GM19099 (cell line): ENCODE measurements at regions not wholly inside any gene's neighbourhood (a gene's known extent, or its start where the extent isn't known, plus 50 kb on each side); places are given as distances from the start of the nearest gene placed in this dataset.

Experiments used
- POLR2A ChIP-seq: IDR thresholded peaks from 3 replicates; pipeline ENCODE4 v1.6.1; 2011; ENCODE audit warnings: low read depth; ENCODE audit not compliant: insufficient read length; ENCODE audit errors: extremely low read depth

- no peak for TF ChIP-seq POLR2A
These were observed 213.4 kb downstream of the PALM2AKAP2 start for GRCh38 chr9:109993250-109993978.

GRCh38 chr9:109994141-109994540, 213.8 kb downstream of the C9orf152 start:
- TF ChIP-seq POLR2A, result no peak

- no peak for TF ChIP-seq POLR2A
These were observed 210.9 kb downstream of the C9orf152 start for GRCh38 chr9:109996936-109997580.

GRCh38 chr9:109997682-109998081, 210.3 kb downstream of the C9orf152 start:
- TF ChIP-seq POLR2A, result no peak

GRCh38 chr9:110006657-110007056, 201.3 kb downstream of the C9orf152 start:
- TF ChIP-seq POLR2A, result no peak

GRCh38 chr9:110007477-110008270, 200.3 kb downstream of the C9orf152 start:
- TF ChIP-seq POLR2A, result no peak

GRCh38 chr9:110008663-110009062, 199.3 kb downstream of the C9orf152 start:
- TF ChIP-seq POLR2A, result no peak

GRCh38 chr9:110011628-110012320, 196.2 kb downstream of the C9orf152 start:
- no peak for TF ChIP-seq POLR2A

GRCh38 chr9:110013064-110013463, 194.9 kb downstream of the C9orf152 start:
- no peak for TF ChIP-seq POLR2A

- TF ChIP-seq POLR2A, result no peak
These were observed 192.2 kb downstream of the C9orf152 start for GRCh38 chr9:110015759-110016158.

GRCh38 chr9:110016340-110016739, 191.6 kb downstream of the C9orf152 start:
- no peak for TF ChIP-seq POLR2A

GRCh38 chr9:110021891-110022290, 186.1 kb downstream of the C9orf152 start:
- TF ChIP-seq POLR2A, result no peak

- TF ChIP-seq POLR2A, result no peak
These were observed 182.3 kb downstream of the C9orf152 start for GRCh38 chr9:110025551-110026170.

GRCh38 chr9:110027671-110028081, 180.3 kb downstream of the C9orf152 start:
- TF ChIP-seq POLR2A, result no peak

- TF ChIP-seq POLR2A, result no peak
These were observed 179.7 kb downstream of the C9orf152 start for GRCh38 chr9:110028271-110028670.
